ENCODE measurements at regions not wholly inside any gene's neighbourhood (a gene's known extent, or its start where the extent isn't known, plus 50 kb on each side); places are given as distances from the start of the nearest gene placed in this dataset.

DNA sequence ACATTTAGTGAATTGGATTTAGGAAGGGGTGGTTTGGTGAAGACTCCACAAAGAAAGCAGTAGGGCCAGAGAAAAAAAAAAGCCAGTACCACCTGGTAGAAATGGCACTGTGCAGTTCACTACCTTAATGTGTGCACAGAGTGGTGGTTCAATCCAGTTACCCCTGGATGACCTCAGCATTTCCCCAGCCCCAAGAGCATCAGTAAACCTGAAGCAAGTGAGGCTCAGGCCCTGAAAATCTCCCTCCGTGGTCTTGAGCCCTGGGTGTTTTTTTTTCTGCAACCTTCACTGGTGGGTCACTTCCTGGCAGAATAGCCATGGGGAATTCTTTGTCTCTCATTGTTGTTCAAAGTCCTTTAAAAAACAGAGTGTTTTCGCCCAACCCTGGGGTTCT, 202.9 kb downstream of the GADD45G start:
- ChIA-PET POLR2A (no interaction called here), CTCF (no interaction called here)
- Histone ChIP-seq H3K9me3 (ENCODE audit: control insufficient read depth, insufficient read depth, low read length) (no peaks in the 10 kb centered on the region), H3K27ac (ENCODE audit: low read depth, low read length) (no peak overlapping the region), H3K4me3 (ENCODE audit: low read depth, low read length) (no peak overlapping the region), H3K27me3 (ENCODE audit: control insufficient read depth, insufficient read depth, low read length) (peaks cover 3% of the 10 kb centered on the region)
- TF ChIP-seq, protein P1, sequence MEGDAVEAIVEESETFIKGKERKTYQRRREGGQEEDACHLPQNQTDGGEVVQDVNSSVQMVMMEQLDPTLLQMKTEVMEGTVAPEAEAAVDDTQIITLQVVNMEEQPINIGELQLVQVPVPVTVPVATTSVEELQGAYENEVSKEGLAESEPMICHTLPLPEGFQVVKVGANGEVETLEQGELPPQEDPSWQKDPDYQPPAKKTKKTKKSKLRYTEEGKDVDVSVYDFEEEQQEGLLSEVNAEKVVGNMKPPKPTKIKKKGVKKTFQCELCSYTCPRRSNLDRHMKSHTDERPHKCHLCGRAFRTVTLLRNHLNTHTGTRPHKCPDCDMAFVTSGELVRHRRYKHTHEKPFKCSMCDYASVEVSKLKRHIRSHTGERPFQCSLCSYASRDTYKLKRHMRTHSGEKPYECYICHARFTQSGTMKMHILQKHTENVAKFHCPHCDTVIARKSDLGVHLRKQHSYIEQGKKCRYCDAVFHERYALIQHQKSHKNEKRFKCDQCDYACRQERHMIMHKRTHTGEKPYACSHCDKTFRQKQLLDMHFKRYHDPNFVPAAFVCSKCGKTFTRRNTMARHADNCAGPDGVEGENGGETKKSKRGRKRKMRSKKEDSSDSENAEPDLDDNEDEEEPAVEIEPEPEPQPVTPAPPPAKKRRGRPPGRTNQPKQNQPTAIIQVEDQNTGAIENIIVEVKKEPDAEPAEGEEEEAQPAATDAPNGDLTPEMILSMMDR (IDR thresholded peaks at IDR 0.05; ENCODE audit: low read depth, low read length): no peak
- DNase-seq (ENCODE audit: low read depth, low spot score): no peak

DNA sequence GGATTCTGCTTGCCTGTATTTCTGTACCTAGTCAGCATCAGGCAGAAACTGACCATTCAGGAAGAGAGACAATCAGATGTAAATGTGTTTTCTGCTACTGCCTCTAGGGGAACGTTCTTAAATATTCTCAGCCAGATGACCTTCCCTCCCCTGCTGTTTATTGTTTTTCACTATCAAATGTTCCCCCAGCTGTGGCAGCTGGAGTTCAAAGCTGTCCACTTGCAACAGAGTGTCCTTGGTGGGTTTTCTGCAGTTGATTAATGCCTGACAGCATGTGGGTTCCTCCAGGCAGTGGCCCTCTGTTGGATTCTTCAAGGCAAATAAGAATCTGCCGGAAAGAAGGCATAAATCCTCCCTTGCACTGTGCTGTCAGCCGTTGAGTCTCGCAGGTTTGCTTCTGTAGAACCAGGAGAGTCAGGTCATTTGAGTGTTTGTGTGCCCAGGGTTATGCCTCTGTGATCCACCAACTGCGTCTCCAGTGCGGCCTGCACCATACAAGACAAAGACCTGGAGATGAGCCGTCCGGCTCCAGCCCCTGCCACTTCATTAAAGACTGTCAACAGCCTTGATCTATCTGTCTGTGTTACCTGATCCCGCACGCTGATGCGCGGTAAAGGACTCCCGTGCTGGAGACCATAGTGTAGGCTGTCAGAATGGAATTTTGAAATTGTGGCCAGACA, 203.4 kb downstream of the GADD45G start:
- ChIA-PET CTCF (interaction anchor here (0.5 kb wide), 1 partner anchor 55 kb away, joined by 3 read pairs; no protein-coding TSS in a partner anchor), POLR2A (no interaction called here)
- Histone ChIP-seq H3K9me3 (ENCODE audit: control insufficient read depth, insufficient read depth, low read length) (no peaks in the 10 kb centered on the region), H3K4me3 (ENCODE audit: low read depth, low read length) (no peak overlapping the region), H3K27ac (ENCODE audit: low read depth, low read length) (no peak overlapping the region), H3K27me3 (ENCODE audit: control insufficient read depth, insufficient read depth, low read length) (peaks cover 3% of the 10 kb centered on the region)
- TF ChIP-seq, protein P1 (IDR thresholded peaks at IDR 0.05; ENCODE audit: low read depth, low read length): no peak
- DNase-seq (ENCODE audit: low read depth, low spot score): no peak

DNA sequence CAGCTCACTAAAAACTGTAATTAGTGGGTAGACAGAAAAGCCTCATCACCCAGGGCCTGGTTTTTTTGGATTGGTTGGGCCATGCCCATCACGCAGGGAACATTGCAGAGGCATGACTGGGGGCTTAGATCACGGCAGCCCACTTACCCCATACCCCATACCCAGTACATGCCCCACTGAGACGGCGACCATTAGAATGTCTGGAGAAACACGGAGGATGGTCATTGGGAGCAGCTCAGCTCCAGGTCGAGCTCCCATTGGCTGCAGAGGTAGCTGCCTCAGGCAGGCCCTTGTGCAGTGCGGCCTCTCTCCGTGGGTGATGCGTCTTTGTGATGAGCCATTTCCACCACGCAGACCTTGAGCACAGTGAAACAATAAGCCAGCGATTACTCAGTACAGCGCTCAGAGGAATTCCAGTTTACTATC, 204.0 kb downstream of the GADD45G start:
- Histone ChIP-seq H3K27me3 (ENCODE audit: control insufficient read depth, insufficient read depth, low read length) (peaks cover 3% of the 10 kb centered on the region), H3K9me3 (ENCODE audit: control insufficient read depth, insufficient read depth, low read length) (no peaks in the 10 kb centered on the region), H3K27ac (ENCODE audit: low read depth, low read length) (no peak overlapping the region), H3K4me3 (ENCODE audit: low read depth, low read length) (no peak overlapping the region)
- DNase-seq (ENCODE audit: low read depth, low spot score): no peak
- POLR2A ChIA-PET: no interaction called here
- CTCF ChIA-PET: interaction anchor here (0.5 kb wide), 1 partner anchor 55 kb away, joined by 3 read pairs; no protein-coding TSS in a partner anchor
- TF ChIP-seq, protein P1 (IDR thresholded peaks at IDR 0.05; ENCODE audit: low read depth, low read length): no peak

DNA sequence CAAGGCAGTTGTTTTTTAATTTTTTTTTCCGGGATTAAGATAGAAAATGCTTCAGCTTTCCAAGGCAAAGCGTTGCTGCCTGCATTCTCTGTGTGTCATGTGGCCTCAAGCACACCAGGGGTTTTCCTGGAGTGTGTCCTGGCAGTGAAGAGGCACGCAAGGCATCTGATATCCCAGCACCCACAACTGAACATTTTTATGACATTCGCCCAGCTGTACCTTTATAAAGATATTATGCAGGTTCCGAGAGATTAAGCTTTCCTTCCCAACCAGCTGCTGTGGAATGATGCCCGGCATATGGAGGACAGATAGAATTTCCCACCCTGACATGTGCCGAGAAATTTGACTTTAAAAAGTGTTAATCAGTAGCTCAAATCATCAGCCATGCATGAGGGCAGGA, 205.6 kb downstream of the GADD45G start:
- CTCF ChIA-PET: no interaction called here
- H3K27ac ChIP-seq (ENCODE audit: low read depth, low read length): no peak overlapping the region
- POLR2A ChIA-PET: no interaction called here

DNA sequence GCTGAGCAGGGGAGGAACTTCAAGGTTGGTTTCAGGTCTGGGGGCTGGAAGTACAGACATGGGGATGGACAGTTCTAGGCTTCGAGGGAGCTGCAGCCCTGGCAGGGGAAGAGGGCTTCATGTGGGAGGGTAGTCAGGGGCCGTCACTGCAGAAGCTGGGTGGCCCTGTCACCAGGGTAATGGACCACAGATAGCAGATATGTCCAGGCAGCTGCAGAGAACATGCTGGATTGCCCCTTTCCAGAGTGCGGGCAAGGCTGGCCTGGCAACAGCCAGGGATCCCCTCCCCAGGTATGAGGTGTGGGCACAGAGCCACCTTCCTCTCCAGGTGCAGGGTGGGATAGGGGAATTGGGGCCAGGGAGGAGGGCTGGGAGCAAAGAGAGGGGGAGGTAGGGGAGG, 206.5 kb downstream of the GADD45G start:
- H3K27me3 ChIP-seq (ENCODE audit: control insufficient read depth, insufficient read depth, low read length): no peaks in the 10 kb centered on the region
- CTCF ChIA-PET: no interaction called here

More for the DNA sequence above, 205.6 kb downstream of the GADD45G start:
- Histone ChIP-seq H3K9me3 (ENCODE audit: control insufficient read depth, insufficient read depth, low read length) (no peaks in the 10 kb centered on the region), H3K27me3 (ENCODE audit: control insufficient read depth, insufficient read depth, low read length) (no peaks in the 10 kb centered on the region), H3K4me3 (ENCODE audit: low read depth, low read length) (no peak overlapping the region)
- TF ChIP-seq, protein P1 (IDR thresholded peaks at IDR 0.05; ENCODE audit: low read depth, low read length): no peak
- DNase-seq (ENCODE audit: low read depth, low spot score): no peak

More for the DNA sequence above, 206.5 kb downstream of the GADD45G start:
- H3K27ac ChIP-seq (ENCODE audit: low read depth, low read length): no peak overlapping the region
- no peak for DNase-seq (ENCODE audit: low read depth, low spot score)
- H3K4me3 ChIP-seq (ENCODE audit: low read depth, low read length): no peak overlapping the region
- TF ChIP-seq, protein P1 (IDR thresholded peaks at IDR 0.05; ENCODE audit: low read depth, low read length): no peak
- POLR2A ChIA-PET: no interaction called here
- no peaks in the 10 kb centered on the region for H3K9me3 ChIP-seq (ENCODE audit: control insufficient read depth, insufficient read depth, low read length)

All from AG04450 (cell line).